Body of pancreas (tissue), 4 donors: ENCODE measurements at regions not wholly inside any gene's neighbourhood (a gene's known extent, or its start where the extent isn't known, plus 50 kb on each side); places are given as distances from the start of the nearest gene placed in this dataset.

Experiments used
- ATAC-seq: fragments of 150-250 bp; one replicate; pipeline ENCODE4 v1.9.1; 2016
- DNase-seq, 4 donors: peaks; one replicate each; pipeline ENCODE4 v3.0.0-alpha.2; 2019
- H3K27ac ChIP-seq, 4 donors: fragments of 200-600 bp; sonication (generic); 1 replicate in 3 of 4; 2 replicates in 1 of 4; pipeline versions ENCODE4 v1.5.1 to v1.6.1; 2016 to 2019; ENCODE audit warnings: mild to moderate bottlenecking in 1 of 4, mixed read lengths in 1 of 4, moderate library complexity in 1 of 4
- H3K27me3 ChIP-seq, 2 donors: fragments of 200-600 bp; sonication (generic); one replicate each; pipeline ENCODE4 v1.6.0; 2016; ENCODE audit warnings: mild to moderate bottlenecking in 1 of 2
- H3K36me3 ChIP-seq, 2 donors: fragments of 200-600 bp; sonication (generic); replicated peaks in 1 of 2; 2 replicates each; pipeline ENCODE4 v1.5.1; 2016; ENCODE audit warnings: low read depth in 2 of 2; ENCODE audit not compliant: insufficient read depth in 1 of 2
- H3K4me1 ChIP-seq: fragments of 200-600 bp; sonication (generic); one replicate; pipeline ENCODE4 v1.6.0; 2016
- H3K4me3 ChIP-seq, 2 donors: fragments of 200-600 bp; sonication (generic); 1 replicate in 1 of 2; 2 replicates in 1 of 2; pipeline ENCODE4 v1.5.1; 2016 to 2019
- H3K9me3 ChIP-seq, 3 donors: fragments of 200-600 bp; sonication (generic); 1 replicate in 2 of 3; 2 replicates in 1 of 3; pipeline ENCODE4 v1.5.1; 2016
- POLR2A ChIP-seq, 3 donors: fragments of 450-650 bp; IDR thresholded peaks; one replicate each; pipeline ENCODE4 v1.6.1; 2016; ENCODE audit warnings: antibody characterized with exemption in 3 of 3, mild to moderate bottlenecking in 2 of 3
- WGBS, 2 donors: methylation state at CpG; one replicate each; pipeline ENCODE4 v1.1.5; 2017; 5-methylcytosine and 5-hydroxymethylcytosine counted together
- intact Hi-C: fragments of 100-400 bp; cut with DNase I; formaldehyde crosslinking; loops from one replicate; pipeline ENCODE4 v1.15.1; 2023
- TF ChIP-seq, protein P1 (sequence below), 7 experiments: fragments of 450-650 bp in 4 of 7; fragments of 200-600 bp in 3 of 7; sonication (generic) in 3 of 7; IDR thresholded peaks; one replicate each; pipeline ENCODE4 v1.5.1; 2016 to 2019; ENCODE audit warnings: antibody characterized with exemption in 7 of 7

DNA sequence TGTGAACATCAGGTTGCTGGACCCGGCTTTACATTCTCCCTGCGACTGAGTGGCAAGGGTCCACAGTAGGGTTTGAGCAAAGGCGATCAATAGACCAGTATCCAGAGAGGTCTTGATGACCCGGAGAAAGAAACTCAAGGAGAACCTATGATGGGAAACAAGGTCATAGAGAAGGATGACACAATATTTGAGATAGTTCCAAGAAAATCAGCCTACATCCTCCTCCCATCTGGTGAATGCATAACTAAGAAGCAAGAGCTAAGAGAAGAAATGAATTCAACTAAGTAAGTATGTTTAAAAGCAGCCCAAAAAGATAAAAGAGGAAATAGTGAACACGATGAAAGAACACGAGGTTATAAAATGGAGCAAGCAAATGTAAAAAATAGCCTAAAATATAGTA lies 166.3 kb downstream of the CD8B2 start:
- ATAC-seq (no peak), DNase-seq (no peak)
- Histone ChIP-seq H3K4me1 (no peaks in the 10 kb centered on the region), H3K27ac (no peak overlapping the region), H3K4me3 (no peak overlapping the region), H3K27me3 (peaks cover 0 to 1% of the 10 kb centered on the region in 2 donors), H3K36me3 (no peaks in the 10 kb centered on the region), H3K9me3 (no peaks in the 10 kb centered on the region)
- TF ChIP-seq, protein P1, sequence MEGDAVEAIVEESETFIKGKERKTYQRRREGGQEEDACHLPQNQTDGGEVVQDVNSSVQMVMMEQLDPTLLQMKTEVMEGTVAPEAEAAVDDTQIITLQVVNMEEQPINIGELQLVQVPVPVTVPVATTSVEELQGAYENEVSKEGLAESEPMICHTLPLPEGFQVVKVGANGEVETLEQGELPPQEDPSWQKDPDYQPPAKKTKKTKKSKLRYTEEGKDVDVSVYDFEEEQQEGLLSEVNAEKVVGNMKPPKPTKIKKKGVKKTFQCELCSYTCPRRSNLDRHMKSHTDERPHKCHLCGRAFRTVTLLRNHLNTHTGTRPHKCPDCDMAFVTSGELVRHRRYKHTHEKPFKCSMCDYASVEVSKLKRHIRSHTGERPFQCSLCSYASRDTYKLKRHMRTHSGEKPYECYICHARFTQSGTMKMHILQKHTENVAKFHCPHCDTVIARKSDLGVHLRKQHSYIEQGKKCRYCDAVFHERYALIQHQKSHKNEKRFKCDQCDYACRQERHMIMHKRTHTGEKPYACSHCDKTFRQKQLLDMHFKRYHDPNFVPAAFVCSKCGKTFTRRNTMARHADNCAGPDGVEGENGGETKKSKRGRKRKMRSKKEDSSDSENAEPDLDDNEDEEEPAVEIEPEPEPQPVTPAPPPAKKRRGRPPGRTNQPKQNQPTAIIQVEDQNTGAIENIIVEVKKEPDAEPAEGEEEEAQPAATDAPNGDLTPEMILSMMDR (IDR thresholded peaks at IDR 0.05) = no peak
- TF ChIP-seq POLR2A (IDR thresholded peaks at IDR 0.05) = no peak
- WGBS, 2 donors = 71 to 75% methylated on average over 6 of the region's 6 CpGs
- intact Hi-C loops = no loop called here

DNA sequence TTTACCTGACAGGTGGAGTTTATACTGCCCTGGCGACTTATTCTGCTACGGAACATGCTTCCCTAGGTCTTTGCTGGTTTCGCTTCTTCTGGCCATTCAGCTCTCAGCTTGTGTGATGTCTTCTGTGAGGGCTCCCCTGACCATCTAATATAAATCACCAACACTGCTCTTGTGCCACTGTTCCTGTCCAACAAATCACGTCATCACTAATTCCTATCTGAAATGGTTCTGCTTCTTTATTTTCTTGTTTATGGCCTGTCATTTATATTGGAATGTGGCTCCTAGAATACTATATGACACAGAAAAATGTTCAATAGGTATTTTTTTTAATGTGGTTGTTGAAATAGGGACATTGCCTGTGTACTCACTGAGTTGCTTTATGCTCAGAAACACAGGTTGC lies 171.5 kb downstream of the CD8B2 start:
- no peak overlapping the region for H3K4me3 ChIP-seq
- peaks cover 0 to 4% of the 10 kb centered on the region in 2 donors for H3K27me3 ChIP-seq
- TF ChIP-seq, protein P1 (IDR thresholded peaks at IDR 0.05) = no peak
- TF ChIP-seq POLR2A (IDR thresholded peaks at IDR 0.05) = no peak
- no peaks in the 10 kb centered on the region for H3K4me1 ChIP-seq
- H3K36me3 ChIP-seq = no peaks in the 10 kb centered on the region
- H3K9me3 ChIP-seq = no peaks in the 10 kb centered on the region
- ATAC-seq (no peak), DNase-seq (no peak)
- H3K27ac ChIP-seq = no peak overlapping the region
- intact Hi-C loops = no loop called here
- WGBS, 2 donors = 76 to 85% methylated on average over 4 of the region's 4 CpGs

DNA sequence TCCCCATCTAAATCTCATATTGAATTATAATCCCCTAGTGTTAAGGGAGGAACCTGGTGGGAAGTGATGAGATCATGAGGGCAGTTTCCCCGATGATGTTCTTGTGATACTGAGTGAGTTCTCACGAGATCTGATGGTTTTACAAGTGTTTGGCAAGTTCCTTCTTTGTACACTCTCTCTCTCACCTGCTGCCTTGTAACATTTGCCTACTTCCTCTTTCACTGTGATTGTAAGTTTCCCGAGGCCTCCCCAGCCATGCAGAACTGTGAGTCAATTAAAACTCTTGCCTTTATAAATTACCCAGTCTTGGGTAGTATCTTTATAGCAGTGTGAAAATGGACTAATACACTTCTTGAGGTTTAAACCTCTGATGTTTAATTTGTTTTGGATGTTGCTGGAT lies 177.5 kb downstream of the CD8B2 start:
- ATAC-seq (no peak), DNase-seq (no peak)
- no peaks in the 10 kb centered on the region for H3K27me3 ChIP-seq
- TF ChIP-seq, protein P1 (IDR thresholded peaks at IDR 0.05) = no peak
- no peak for TF ChIP-seq POLR2A (IDR thresholded peaks at IDR 0.05)
- H3K4me1 ChIP-seq = no peaks in the 10 kb centered on the region
- H3K9me3 ChIP-seq = no peaks in the 10 kb centered on the region
- intact Hi-C loops = no loop called here
- 47 to 66% methylated on average over 3 of the region's 3 CpGs for WGBS, 2 donors
- H3K4me3 ChIP-seq = no peak overlapping the region
- H3K36me3 ChIP-seq = no peaks in the 10 kb centered on the region
- H3K27ac ChIP-seq = no peak overlapping the region

DNA sequence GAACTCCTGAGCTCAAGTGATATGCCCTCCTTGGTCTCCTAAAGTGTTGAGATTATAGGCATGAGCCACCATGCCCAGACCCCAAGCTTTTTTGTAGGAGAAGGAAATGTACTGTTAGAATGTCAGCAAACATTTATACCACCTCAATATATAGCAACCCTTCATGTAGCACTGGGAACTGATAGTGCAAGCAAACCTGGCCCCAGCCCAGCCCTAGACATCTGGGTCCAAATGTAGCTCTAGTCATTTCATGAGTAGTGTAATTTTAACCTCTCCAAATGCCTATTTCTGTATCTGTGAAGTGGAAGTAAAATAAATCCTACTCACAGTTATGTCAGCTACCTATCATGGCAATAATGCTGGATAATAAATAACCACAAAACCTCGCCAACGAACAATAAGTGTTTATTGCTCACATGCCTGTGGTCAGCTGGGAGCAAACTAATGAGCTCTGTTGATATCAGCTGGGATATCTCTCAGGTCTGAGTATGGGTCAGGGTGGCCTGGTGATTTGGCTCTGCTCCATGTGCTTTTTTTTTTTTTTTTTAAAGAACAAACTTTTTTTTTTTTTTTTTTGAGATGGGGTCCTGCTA lies 180.4 kb downstream of the CD8B2 start:
- H3K36me3 ChIP-seq = no peaks in the 10 kb centered on the region
- no peak for DNase-seq
- no peak for TF ChIP-seq POLR2A (IDR thresholded peaks at IDR 0.05)
- TF ChIP-seq, protein P1 (IDR thresholded peaks at IDR 0.05) = no peak
- H3K27ac ChIP-seq = no peak overlapping the region
- H3K9me3 ChIP-seq = no peaks in the 10 kb centered on the region
- no peaks in the 10 kb centered on the region for H3K4me1 ChIP-seq
- intact Hi-C loops = no loop called here
- H3K4me3 ChIP-seq = no peak overlapping the region
- H3K27me3 ChIP-seq = no peaks in the 10 kb centered on the region
- 36 to 63% methylated on average over 2 of the region's 2 CpGs for WGBS, 2 donors
- ATAC-seq = no peak

DNA sequence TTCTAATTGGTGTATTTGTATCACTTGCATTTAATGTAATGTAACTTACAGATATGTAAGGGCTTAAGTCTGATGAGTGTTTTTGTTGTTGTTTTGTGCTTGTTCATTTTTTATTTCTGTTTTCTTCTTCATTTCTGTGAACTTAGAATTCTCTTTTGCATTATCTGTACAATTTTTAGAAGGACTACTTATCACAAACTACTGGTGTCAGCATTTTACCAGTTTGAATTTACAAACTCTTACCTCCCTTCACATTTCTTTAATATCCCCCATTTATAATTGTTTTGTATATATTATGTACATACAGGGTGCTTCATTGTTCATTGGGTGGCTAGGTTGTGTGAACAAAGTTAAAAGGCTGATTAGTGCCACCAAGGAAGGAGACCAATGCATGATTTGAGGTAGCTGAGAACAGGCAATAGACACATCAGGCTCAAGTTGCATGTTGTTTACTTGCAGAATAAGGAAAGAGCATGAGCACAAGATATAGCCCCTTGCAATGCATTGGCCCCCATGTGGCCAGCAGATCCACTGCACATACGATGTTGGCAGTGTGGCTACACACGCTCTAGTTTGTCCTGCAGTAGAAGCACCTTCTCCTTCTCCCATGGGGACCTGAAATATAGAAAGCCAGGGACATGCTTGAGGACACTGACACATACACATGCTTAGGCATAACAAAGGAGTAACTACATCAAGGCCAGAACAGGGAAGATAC lies 198.2 kb downstream of the CD8B2 start:
- Histone ChIP-seq H3K27ac (no peak overlapping the region), H3K36me3 (no peaks in the 10 kb centered on the region), H3K4me1 (no peaks in the 10 kb centered on the region), H3K4me3 (no peak overlapping the region), H3K27me3 (no peaks in the 10 kb centered on the region), H3K9me3 (peaks cover 0 to 5% (median 0%) of the 10 kb centered on the region in 3 donors)
- intact Hi-C loops = no loop called here
- no peak for DNase-seq
- TF ChIP-seq POLR2A (IDR thresholded peaks at IDR 0.05) = no peak
- TF ChIP-seq, protein P1 (IDR thresholded peaks at IDR 0.05) = no peak
- WGBS, 2 donors = 82% methylated on average over 2 of the region's 2 CpGs
- no peak for ATAC-seq
